ENCODE measurements at regions not wholly inside any gene's neighbourhood (a gene's known extent, or its start where the extent isn't known, plus 50 kb on each side); places are given as distances from the start of the nearest gene placed in this dataset.

DNA sequence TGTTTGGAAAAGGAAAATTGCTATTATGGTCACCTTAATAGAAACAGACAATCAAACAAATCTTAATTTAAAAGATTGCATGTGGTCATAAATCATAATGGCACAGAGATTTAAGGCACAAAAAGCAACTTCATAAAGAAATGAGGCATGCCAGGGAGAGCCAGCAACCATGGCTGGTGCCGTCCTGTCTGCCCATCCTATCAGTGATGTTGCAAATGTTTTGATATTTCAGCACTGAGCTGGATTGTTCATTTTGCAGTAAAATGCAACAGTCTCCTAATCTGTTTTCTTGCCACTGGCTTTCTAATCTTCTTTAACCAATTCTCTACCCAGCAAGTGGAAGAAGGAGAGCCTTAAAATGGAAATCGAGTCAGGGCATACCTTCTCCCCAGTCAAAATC is 249.8 kb downstream of the SAMD5 start:
- no peak for DNase-seq (ENCODE audit: low spot score)

DNA sequence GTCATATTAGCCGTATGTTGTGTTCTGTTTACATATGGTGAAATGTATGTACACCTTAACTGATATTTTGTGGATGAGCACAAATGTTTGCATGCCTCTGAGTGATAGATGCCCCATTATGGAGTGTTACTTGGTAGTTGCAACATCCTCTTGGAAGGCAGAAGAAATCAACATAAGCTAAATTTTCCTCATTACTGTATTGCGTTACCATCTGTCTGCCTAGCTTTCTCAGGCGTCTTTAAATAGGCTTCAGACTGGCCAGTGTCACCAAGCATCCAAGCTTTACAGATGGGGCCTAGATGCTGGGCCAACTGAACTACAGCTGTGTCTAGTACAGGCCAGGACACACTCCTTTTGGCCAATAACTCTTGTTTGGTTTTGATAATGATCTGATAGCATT is 250.6 kb downstream of the SAMD5 start:
- DNase-seq (ENCODE audit: low spot score) = no peak

DNA sequence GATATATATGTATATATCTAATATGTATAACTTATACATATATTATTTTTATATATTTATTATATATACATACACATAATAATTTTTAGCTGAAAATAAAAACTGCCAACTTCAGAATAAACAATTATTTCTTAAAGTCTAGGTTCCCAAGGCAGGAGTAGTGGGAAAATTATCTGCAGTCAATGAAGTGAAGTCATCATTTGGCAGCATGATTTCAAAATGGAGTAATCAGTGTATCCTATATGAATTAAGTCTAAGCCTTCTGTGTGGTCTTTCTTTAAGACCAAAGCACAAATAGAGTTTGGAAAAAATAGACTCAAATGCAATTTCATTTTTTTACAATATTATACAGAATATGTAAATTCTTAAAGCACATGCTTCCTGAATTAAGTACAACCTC is 251.0 kb downstream of the SAMD5 start:
- DNase-seq (ENCODE audit: low spot score) = no peak

DNA sequence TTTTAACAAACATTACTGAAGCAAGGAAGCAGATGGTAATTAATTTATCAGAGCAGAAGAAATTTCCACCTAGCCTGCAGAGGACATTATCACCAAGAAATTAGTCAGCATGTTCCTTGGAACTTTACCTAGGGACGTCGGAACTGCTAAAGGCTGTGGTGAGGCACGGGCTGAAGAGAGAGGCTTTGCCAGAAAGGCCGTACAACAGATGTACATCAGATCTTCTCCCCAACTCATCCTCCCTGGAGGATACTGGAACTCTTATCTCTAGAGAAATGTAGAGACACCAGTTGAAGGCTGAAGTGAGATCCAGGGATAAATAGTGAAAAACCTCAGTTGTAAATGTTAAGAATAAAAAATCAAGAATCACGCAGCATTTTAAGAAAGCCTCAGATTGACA is 257.1 kb downstream of the SAMD5 start:
- DNase-seq (ENCODE audit: low spot score) = no peak

DNA sequence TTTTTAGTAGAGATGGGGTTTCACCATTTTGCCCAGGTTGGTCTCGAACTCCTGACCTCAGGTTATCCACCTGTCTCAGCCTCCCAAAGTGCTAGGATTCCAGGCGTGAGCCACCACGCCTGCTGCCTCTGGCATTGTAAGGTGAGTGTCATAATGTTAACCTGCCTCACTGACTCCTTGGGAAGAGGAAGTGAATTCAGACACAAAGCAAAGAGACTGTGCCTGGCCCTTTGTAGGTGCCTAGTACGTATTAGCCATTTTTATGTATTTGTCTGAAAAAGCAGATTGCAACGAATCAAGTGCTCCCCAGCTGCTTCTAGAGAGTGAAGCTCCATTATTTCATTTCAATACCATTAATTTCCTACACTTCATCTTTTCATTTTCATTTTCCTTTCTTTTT is 260.5 kb downstream of the SAMD5 start:
- DNase-seq (ENCODE audit: low spot score) = no peak

DNA sequence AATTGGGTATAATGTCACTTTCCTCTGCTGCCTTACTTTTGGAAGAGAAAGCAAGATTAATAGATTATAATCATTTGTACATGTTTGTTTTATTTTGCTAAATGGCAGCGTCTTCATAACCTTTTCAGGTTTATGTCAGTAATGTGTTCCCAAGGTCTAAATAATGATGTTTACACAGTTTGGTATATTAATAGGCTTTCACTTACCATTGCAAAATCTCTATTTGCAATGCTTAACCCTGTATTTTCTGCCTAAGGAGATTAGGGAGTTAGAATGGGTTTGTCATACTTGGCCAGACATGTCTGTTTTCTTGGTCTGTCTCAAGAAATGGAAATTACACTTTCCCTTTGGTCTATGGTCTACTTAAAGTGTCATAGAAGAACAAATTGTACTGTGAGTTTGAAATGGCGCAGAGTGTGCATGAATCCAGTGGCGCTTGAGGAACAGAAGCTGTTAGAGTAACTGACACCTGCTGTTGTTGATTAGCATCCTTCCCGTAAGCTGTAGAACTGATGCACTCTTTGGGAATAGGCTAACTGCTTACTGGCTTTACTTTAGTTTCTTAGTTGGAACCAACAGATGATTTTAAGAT is 261.1 kb downstream of the SAMD5 start:
- DNase-seq (ENCODE audit: low spot score) = no peak

DNA sequence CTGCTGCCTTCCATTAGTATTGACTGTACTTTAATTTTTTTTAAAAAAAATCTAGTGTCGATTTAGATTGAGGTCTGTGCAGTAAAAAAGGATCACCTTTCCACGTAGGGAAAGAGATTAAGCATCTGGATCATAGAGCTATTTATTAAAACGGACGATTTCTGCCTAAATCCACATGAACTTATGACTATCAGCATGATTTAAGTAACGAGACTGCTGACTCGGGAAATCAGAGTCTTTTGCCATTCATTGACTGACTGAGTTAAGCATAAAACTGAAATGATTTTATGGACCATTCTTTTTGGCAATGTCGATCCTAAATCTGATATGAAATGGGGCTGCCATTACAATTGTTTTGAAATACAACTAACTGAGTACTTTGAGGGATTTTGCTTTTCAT is 261.7 kb downstream of the SAMD5 start:
- DNase-seq (ENCODE audit: low spot score) = no peak

DNA sequence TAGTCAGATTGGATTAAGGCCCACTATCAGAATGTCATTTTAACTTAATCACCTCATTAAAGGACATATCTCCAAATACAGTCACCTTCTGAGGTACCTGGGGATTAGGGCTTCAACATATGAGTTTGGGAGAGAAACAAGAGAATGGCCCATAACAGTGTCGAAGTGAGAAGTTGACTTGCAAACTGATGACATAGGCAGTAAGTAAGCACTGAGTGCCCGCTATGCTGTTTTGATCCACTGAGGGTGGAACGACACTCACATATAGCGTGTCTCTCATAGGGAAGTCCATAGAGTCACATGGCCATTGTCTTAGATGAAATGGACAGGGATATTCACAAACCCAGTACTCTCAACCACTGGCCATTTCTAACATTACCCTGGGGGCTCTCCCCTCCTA is 264.2 kb downstream of the SAMD5 start:
- DNase-seq (ENCODE audit: low spot score) = no peak

DNA sequence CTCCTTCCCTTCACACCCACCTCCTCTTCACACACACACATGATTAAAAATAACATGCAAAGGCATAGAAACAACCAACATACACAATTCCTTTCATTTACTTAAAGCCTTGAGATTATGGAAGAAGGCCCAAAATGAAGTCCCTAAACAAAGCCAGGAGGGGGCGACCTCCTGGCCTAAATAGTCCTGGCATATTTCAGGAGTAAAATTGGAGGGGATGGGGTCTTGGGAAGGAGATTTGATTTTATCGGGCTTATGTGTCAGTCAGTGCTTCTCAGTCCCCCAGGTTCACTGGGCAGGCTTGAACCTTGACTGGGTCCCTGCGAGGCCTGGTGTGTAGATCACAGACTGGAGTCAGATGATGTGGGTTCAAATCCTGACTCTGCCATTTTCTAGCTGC is 266.4 kb downstream of the SAMD5 start:
- DNase-seq (ENCODE audit: low spot score) = no peak

DNA sequence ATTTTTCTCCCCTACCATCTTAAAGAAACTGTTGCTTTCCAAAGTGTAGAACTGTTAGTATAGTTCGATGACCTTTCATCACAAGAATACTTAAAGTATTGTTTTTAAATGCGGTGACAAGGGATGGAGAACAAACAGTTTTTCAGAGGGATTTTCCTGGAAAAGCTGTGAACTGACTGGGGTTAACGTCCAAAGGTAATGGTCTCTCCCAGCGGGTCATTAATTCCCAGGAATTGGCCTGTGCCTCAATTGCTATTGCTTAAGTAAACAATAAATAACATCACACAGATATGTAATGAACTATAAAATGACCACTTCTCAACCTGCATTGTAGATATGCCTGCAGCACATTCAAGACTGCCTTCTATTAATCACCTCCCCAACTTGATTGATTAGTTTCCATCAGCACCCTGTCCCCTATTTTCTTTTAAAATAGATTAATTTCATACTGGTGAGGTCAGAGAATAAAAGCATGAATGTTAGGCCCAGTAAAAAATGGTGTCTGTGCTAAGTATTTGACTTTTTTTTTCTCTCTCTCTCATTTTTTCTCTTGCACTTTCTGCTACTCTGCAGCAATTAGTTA is 268.2 kb downstream of the SAMD5 start:
- no peak for DNase-seq (ENCODE audit: low spot score)

DNA sequence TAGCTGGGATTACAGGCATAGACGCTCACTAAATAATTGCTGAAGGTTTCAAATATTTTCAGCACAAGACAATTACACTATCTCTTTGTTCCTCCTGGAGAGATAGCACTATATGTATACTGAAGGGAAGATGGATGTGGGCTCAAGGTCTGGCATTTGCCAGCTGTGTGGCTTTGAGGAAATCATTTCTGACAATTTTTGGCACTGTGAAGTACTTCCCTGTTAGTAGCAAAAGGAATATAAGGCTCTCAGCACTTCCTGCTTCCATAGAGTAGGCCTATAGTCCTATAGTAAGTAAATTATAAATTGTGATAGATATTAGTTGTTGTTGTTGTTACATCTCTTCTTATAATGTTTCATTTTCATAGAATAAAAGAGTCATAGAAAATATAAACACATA is 271.1 kb downstream of the SAMD5 start:
- DNase-seq (ENCODE audit: low spot score) = no peak

DNA sequence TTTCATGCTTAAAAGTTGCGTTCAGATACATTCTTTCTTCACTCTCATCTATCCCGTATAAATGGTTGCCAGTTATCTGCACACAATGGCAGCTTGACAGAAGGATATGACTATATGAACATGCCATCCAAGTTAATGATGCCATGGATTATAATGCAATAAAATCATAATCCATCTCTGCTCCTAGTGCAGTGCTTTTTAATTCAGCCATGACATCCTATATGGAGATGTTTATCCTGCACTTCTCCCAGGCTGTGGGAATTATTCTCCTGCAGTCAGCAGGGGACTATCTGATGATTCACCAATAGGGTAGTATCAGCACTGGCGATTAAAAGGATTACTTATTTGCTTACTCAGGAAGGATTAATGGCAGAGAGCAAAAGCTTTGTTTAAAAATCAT is 273.8 kb downstream of the SAMD5 start:
- no peak for DNase-seq (ENCODE audit: low spot score)

DNA sequence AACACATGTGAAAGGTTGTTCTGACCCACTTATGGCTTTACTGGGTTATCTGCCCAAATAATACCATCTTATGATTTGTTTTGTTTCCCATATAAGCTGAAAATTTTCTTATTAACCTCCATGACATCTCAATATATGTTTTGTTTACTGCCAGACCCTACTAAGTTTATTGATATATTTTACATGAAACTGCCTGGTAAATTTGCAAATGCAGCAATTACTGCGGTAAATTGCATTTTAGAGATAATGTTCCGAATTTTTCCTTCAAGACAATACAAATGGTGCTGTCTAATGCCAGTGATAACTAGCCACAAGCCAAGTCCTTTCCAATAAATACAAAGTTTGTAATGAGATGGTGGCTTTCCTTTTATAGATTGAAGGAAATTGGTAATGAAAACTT is 275.9 kb downstream of the SAMD5 start:
- DNase-seq (ENCODE audit: low spot score) = no peak

DNA sequence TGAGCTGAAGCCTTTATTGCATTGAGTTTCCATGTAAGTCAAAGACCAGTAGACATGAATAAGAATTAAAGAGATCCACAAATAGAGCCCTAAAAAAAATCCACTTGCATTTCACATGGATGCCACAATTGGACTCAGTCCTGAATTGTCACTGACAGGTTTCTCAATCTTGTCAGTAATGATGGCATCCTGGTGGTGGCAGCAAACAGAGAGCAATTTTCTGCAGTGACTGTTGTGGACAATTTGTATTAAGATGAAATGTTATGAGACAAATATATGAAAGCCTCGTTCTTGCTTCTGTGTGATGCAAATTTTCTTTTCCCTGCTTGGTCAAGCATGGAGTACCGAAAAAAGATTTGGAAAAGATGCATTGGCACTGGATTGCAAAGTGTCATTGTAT is 278.9 kb downstream of the SAMD5 start:
- no peak for DNase-seq (ENCODE audit: low spot score)

DNA sequence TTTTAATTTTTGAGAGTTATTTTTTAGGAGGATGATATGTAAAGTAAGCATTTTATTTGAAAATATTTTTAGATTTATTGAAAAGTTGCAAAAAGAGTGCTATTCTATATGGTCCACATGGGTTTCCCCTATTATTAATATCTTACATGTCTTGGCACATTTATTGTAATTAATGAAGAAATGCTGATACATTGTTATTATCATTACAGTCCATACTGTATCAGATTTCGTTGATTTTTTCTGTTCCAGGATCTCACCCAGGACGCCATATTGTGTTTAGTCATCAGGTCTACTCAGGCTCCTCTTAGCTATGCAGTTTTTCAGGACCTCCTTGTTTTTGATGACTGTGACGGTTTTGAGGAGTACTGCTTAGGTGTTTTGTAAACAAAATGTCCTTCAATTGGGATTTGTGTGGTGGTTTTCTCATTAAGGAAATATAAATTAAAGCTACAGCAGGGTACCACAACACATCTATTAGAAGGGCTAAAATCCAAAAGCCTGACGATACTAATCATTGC is 281.0 kb downstream of the SAMD5 start:
- no peak for DNase-seq (ENCODE audit: low spot score)

DNA sequence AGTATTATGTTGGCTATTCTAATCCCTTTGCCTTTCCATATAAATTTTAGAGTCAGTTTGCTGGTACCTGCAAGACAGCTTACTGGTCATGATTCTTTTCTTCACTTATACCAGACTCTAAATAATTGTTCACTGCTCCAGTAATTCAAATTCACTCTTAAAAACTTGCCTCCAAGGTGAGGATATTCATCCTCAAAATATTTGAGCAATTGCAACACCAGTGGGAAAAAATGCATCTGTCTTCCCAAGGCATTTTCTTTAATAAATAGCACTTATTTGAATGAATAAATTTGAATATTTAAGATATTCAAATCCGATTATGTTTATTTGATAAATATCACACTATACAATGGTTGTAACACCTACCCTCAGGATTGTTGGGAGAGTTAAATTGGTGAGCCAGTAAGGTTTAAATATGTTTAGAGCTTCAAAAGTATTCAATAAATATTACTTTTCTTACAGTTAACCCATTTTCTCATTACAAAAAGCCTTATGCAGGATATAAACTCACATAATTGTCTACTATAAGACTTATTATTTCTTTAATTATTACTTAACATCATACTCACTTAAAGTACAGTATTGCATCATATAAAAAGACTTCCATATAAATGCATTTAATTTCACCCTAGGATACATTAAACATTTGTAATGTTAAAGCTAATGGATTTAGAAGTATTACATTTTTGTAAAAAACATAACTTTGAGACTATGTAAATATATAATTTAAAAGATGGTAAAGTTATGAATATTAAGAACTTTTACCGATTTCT is 285.6 kb downstream of the SAMD5 start:
- no peak for DNase-seq (ENCODE audit: low spot score)

DNA sequence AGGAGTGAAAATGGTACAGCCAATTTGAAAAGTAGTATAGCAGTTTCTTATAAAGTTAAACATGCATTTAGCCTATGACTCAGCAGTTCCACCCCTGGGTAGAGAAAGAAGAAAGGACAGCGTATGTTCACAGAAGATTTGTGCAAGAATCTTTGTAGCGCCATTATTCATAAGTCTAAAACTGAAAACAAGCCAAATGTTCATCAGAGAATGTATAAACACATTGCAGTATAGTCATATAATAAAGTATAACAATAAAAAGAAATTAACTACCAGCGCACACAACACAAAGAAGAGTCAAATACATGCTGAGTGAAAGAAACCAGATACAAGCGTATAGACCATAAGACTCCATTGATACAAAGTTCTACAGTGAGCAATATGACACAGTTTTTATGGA is 294.0 kb downstream of the SAMD5 start:
- no peak for DNase-seq (ENCODE audit: low spot score)

DNA sequence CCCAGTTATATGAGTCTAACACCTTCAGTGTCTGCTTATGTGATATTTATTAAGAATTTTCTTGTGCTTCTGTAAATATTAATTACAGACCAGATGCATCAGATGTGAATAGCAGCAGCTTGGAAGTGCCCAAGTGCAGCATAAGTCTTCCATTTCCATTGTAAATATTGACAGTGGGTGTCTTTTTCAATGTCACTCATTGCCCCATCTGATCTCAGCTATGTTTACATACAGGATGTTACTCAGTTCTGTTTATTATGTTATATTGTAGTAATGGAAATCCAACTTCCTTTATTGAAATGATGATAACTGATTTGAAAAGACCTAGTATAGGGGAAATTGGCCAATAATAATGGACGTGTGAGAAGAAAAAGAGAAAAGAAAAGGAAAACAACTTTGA is 296.7 kb downstream of the SAMD5 start:
- no peak for DNase-seq (ENCODE audit: low spot score)

DNA sequence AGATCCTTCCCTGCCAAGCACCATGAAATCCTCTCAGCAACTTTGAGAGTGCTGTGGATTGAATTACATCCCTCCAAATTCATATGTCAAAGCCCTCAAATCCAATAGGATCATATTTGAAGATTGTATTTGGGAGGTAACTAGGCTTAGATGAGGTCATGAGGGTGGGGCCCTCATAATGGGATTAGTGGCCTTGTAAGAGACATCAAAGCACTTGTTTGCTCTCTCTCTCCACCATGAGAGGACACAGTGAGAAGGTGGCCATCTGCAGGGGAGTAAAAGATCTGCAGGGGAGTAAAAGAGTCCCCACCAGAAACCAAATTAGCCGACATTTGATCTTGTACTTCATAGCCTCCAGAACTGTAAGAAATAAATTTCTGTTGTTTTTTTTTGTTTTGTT is 298.2 kb downstream of the SAMD5 start:
- no peak for DNase-seq (ENCODE audit: low spot score)

DNA sequence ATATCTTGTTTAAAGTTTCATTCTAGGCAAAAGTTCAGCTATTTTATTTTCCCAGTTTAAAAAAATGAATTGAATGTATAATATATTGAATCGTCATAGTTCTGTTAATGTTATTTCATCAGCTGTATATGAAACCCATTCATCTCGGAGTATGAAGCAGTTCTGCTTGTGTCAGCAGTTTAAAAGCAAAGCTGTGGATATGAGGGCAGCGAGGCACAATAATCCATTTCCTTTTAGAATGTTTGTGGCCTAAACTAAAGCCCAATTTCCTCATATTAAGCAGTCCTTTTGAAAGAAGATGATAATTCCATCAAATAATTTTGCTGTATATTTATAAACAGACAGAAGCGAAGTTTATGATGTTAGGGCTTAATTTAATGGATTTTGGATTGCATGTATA is 300.1 kb downstream of the SAMD5 start:
- no peak for DNase-seq (ENCODE audit: low spot score)

DNA sequence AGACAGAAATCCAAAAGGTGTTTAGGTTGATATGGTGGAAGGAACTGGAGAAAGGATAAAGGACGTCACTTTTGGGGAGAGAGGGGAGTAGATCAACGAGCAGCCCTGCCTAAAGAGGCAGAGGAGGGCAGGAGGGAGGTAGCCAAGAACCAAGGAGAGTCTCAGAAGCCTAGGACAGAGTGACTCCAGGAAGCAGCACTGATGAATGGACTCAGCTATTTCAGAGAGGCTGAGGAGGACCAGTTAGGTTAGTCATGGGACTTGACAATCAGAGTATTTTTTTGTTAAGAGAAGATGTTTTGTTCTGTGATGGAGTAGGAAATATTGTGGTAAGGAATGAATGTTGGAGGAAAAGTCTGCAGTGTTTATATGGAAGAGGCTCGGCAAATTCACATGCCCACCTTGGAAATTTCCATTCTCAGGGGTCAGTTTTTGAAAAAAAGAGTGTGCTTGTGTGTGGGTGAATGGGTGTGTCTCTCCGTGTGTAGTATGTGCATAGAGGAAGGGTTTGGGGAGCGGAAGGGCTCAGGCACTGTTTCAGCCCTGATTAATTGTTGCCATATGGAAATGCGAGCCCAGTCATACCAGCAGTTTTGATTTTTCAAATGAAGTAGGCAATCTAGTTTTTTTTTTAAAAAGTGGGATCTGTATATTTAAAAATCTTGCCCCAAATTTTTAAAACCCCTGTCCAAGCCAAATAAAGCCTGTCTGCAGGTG is 303.6 kb downstream of the SAMD5 start:
- DNase-seq (ENCODE audit: low spot score) = no peak

DNA sequence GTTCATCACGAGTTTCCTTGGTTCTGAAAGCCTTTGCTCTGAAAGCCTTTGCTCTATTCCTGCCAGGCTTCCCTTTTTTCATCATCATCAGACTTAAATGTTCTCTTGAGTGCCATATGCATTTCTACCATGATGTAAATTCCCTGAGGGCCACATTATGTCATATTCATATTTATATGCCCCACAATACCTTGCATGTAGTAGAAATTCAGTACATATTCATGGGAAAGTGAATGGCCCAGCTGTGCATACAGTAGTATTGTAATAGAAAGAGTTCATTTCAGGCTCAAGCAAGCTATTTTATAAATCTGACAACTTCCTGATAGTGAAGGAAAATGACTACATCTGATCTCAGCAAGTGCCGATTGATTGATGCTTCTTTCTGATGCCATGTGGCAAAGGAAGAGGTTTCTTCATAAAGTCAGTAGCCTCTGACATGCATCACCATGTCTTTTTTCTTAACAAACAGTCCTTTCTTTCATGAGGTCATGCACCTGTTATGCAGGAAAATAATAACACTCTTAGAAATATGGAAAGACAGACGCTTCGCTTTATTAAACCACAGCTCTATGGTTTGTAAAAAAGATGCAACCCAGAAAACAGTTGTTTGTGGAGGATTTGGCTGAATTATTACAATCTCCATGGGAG is 308.7 kb downstream of the SAMD5 start:
- DNase-seq (ENCODE audit: low spot score) = no peak

Measured in ecto neural progenitor cell (in vitro differentiated cells).